Erythroblast (primary cell): ENCODE measurements at regions not wholly inside any gene's neighbourhood (a gene's known extent, or its start where the extent isn't known, plus 50 kb on each side); places are given as distances from the start of the nearest gene placed in this dataset.

Experiments used
- GATA1 ChIP-seq: IDR thresholded peaks from 2 replicates; pipeline ENCODE4 v1.6.1; 2011; ENCODE audit warnings: low read depth, mild to moderate bottlenecking, control low read depth, low read length, moderate library complexity
- POLR2A ChIP-seq: IDR thresholded peaks from 2 replicates; pipeline ENCODE4 v1.6.1; 2011; ENCODE audit warnings: mild to moderate bottlenecking, low read length

GRCh38 chr13:111636804-111637203 is 316.4 kb downstream of the TEX29 start:
- TF ChIP-seq POLR2A = no peak
- TF ChIP-seq GATA1 = no peak
